ENCODE measurements at regions not wholly inside any gene's neighbourhood (a gene's known extent, or its start where the extent isn't known, plus 50 kb on each side); places are given as distances from the start of the nearest gene placed in this dataset.

DNA sequence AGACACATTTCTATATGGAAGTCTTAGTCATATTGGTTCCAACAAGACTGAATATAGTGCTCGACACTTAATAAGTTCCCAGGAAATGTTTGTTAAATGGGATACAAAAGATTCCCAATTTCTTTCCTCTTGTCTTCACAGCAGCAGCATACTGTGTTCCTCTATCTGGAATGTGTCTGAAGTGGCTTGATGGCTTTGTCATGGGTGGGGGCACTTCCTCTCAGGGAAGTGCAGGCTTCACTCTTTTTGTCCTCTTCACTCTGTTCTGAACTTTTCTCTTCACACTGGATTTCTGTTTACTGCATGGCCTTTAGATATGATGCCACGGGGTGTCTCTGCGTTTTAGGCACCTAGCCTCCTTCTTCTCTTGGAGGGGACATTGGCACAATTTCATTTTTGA, 127.7 kb upstream of the C9orf72 start:
- TF ChIP-seq, protein P1, sequence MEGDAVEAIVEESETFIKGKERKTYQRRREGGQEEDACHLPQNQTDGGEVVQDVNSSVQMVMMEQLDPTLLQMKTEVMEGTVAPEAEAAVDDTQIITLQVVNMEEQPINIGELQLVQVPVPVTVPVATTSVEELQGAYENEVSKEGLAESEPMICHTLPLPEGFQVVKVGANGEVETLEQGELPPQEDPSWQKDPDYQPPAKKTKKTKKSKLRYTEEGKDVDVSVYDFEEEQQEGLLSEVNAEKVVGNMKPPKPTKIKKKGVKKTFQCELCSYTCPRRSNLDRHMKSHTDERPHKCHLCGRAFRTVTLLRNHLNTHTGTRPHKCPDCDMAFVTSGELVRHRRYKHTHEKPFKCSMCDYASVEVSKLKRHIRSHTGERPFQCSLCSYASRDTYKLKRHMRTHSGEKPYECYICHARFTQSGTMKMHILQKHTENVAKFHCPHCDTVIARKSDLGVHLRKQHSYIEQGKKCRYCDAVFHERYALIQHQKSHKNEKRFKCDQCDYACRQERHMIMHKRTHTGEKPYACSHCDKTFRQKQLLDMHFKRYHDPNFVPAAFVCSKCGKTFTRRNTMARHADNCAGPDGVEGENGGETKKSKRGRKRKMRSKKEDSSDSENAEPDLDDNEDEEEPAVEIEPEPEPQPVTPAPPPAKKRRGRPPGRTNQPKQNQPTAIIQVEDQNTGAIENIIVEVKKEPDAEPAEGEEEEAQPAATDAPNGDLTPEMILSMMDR (IDR thresholded peaks at IDR 0.05), result no peak
- no peak for TF ChIP-seq POLR2A (IDR thresholded peaks at IDR 0.05)

Data from right lobe of liver (tissue), 4 donors.